ENCODE measurements at regions not wholly inside any gene's neighbourhood (a gene's known extent, or its start where the extent isn't known, plus 50 kb on each side); places are given as distances from the start of the nearest gene placed in this dataset.

- no peak for TF ChIP-seq CTCF (IDR thresholded peaks at IDR 0.05)
- TF ChIP-seq EZH2 (IDR thresholded peaks at IDR 0.05), result no peak
These were observed 113.6 kb upstream of the ZFP64 start for GRCh38 chr20:52305024-52305645.
